H1 (cell line): ENCODE measurements at regions not wholly inside any gene's neighbourhood (a gene's known extent, or its start where the extent isn't known, plus 50 kb on each side); places are given as distances from the start of the nearest gene placed in this dataset.

Experiments used
- BACH1 ChIP-seq: IDR thresholded peaks from 2 replicates; pipeline ENCODE4 v1.6.1; 2012; ENCODE audit warnings: low read length, improper control_type of control experiment
- PHF8 ChIP-seq: fragments of 200-600 bp; sonication (generic); conservative IDR thresholded peaks from 2 replicates; pipeline ENCODE4 v1.7.1; 2012; ENCODE audit warnings: low read depth, mild to moderate bottlenecking, inconsistent platforms, low read length, moderate library complexity
- POLR2A ChIP-seq, 2 experiments: IDR thresholded peaks; 1 replicate in 1 of 2; 2 replicates in 1 of 2; pipeline ENCODE4 v1.6.1; 2011; ENCODE audit warnings: low read depth in 2 of 2, low read length in 2 of 2, mild to moderate bottlenecking in 2 of 2; ENCODE audit errors: control extremely low read depth in 1 of 2
- SP1 ChIP-seq: IDR thresholded peaks from 2 replicates; pipeline ENCODE4 v1.6.1; 2011; ENCODE audit warnings: low read depth, low read length
- SRF ChIP-seq: IDR thresholded peaks from 2 replicates; pipeline ENCODE4 v1.6.1; 2011; ENCODE audit warnings: mild to moderate bottlenecking, low read depth, low read length, moderate library complexity

GRCh38 chr1:221087919-221088318 lies 208.7 kb downstream of the HLX start (continued):
- TF ChIP-seq BACH1 (no peak), PHF8 (no peak), POLR2A (IDR thresholded peaks at IDR 0.05; ENCODE audit: control extremely low read depth in 1 of 2, low read depth in 2 of 2, low read length in 2 of 2) (no peak), SRF (no peak), SP1 (no peak)
